SK-N-SH (cell line): ENCODE measurements at regions not wholly inside any gene's neighbourhood (a gene's known extent, or its start where the extent isn't known, plus 50 kb on each side); places are given as distances from the start of the nearest gene placed in this dataset.

ENCODE experiments used
- CTCF ChIA-PET: fragments of 300-600, 350-600 bp; formaldehyde crosslinking; extraction: SDS; loops from one replicate; lab custom pipeline; 2021; lab: Yijun Ruan, JAX
- POLR2A ChIA-PET: fragments of 350-600 bp; sonication (Branson Sonifier 250); formaldehyde crosslinking; extraction: SDS; loops from one replicate; lab custom pipeline; 2020; ENCODE audit warnings: antibody characterized with exemption, inconsistent platforms; lab: Yijun Ruan, JAX
- DNase-seq: peaks from one replicate; pipeline ENCODE4 v3.0.0; 2012
- H2AFZ ChIP-seq: fragments of 200-600 bp; sonication (generic); 2 replicates; pipeline ENCODE4 v1.8.1; 2016; ENCODE audit warnings: antibody characterized with exemption, mild to moderate bottlenecking, low read depth
- H3F3A ChIP-seq: fragments of 200-600 bp; sonication (generic); replicated peaks from 2 replicates; pipeline ENCODE3; 2016; ENCODE audit warnings: antibody characterized with exemption, mild to moderate bottlenecking; ENCODE audit not compliant: insufficient read depth
- H3K27ac ChIP-seq, 2 experiments: fragments of 200-500 bp in 1 of 2; fragments of 200-600 bp in 1 of 2; sonication (Bioruptor generic) in 1 of 2; sonication (generic), shearing (Covaris generic) in 1 of 2; 2 replicates each; pipeline versions ENCODE4 v1.5.1 to v1.6.1; 2014 to 2016; ENCODE audit warnings: low read depth in 2 of 2, inconsistent platforms in 1 of 2, low read length in 1 of 2, mild to moderate bottlenecking in 1 of 2, mixed read lengths in 1 of 2
- H3K27me3 ChIP-seq: fragments of 200-600 bp; sonication (generic), shearing (Covaris generic); 2 replicates; pipeline ENCODE4 v1.6.1; 2016; ENCODE audit warnings: mixed run types; ENCODE audit not compliant: insufficient read depth
- H3K36me3 ChIP-seq, 2 experiments: fragments of 200-500 bp in 1 of 2; fragments of 200-600 bp in 1 of 2; sonication (Bioruptor generic) in 1 of 2; sonication (generic) in 1 of 2; replicated peaks in 1 of 2; 2 replicates each; pipeline versions ENCODE3 to v1.5.1; 2014 to 2016; ENCODE audit warnings: low read length in 1 of 2, mild to moderate bottlenecking in 1 of 2; ENCODE audit not compliant: insufficient read depth in 2 of 2, control insufficient read depth in 1 of 2
- H3K4me1 ChIP-seq, 2 experiments: fragments of 200-500 bp in 1 of 2; fragments of 200-600 bp in 1 of 2; sonication (Bioruptor generic) in 1 of 2; sonication (generic), shearing (Covaris generic) in 1 of 2; 2 replicates each; pipeline versions ENCODE4 v1.5.1 to v1.6.1; 2014 to 2016; ENCODE audit warnings: low read depth in 1 of 2, low read length in 1 of 2, mixed run types in 1 of 2; ENCODE audit not compliant: insufficient read depth in 2 of 2, control insufficient read depth in 1 of 2
- H3K4me2 ChIP-seq: fragments of 200-600 bp; sonication (generic), shearing (Covaris generic); 2 replicates; pipeline ENCODE4 v1.6.1; 2017; ENCODE audit warnings: mixed run types
- H3K4me3 ChIP-seq, 2 experiments: fragments of 200-500 bp in 1 of 2; fragments of 200-600 bp in 1 of 2; sonication (Bioruptor generic) in 1 of 2; sonication (generic), shearing (Covaris generic) in 1 of 2; 2 replicates each; pipeline versions ENCODE4 v1.5.1 to v1.8.1; 2014 to 2016; ENCODE audit warnings: low read depth in 2 of 2, inconsistent platforms in 1 of 2, low read length in 1 of 2, mild to moderate bottlenecking in 1 of 2, mixed read lengths in 1 of 2, moderate library complexity in 1 of 2
- H3K79me2 ChIP-seq: fragments of 200-600 bp; sonication (generic); 2 replicates; pipeline ENCODE4 v1.8.1; 2017; ENCODE audit warnings: mild to moderate bottlenecking; ENCODE audit not compliant: insufficient read depth
- H3K9ac ChIP-seq: fragments of 200-600 bp; sonication (generic); 2 replicates; pipeline ENCODE4 v1.6.1; 2017; ENCODE audit warnings: mixed run types
- H3K9me2 ChIP-seq: fragments of 200-600 bp; sonication (generic); 2 replicates; pipeline ENCODE4 v1.6.1; 2017; ENCODE audit warnings: mixed run types
- H3K9me3 ChIP-seq: fragments of 200-600 bp; sonication (generic); 2 replicates; pipeline ENCODE4 v1.6.1; 2017; ENCODE audit warnings: mixed run types, mild to moderate bottlenecking, moderate library complexity
- H4K20me1 ChIP-seq: fragments of 200-600 bp; sonication (generic); 2 replicates; pipeline ENCODE4 v1.6.1; 2017; ENCODE audit warnings: mild to moderate bottlenecking, mixed run types; ENCODE audit not compliant: insufficient read depth
- CHD2 ChIP-seq: fragments of 150-350 bp; IDR thresholded peaks from 2 replicates; pipeline ENCODE4 v1.6.1; 2018; ENCODE audit warnings: low read length; ENCODE audit not compliant: partially characterized antibody
- EZH2phosphoT487 ChIP-seq: fragments of 200-600 bp; sonication (generic); IDR thresholded peaks from 2 replicates; pipeline ENCODE4 v1.6.1; 2017; ENCODE audit warnings: low read depth, mixed run types, mild to moderate bottlenecking, antibody characterized with exemption, moderate library complexity, borderline replicate concordance
- GABPA ChIP-seq: IDR thresholded peaks from 2 replicates; pipeline ENCODE4 v1.4.0; 2012; ENCODE audit warnings: low read depth, mild to moderate bottlenecking
- MXI1 ChIP-seq: IDR thresholded peaks from 2 replicates; pipeline ENCODE4 v1.6.1; 2012; ENCODE audit warnings: mild to moderate bottlenecking, low read depth, low read length, improper control_type of control experiment
- NFIC ChIP-seq: IDR thresholded peaks from 2 replicates; pipeline ENCODE4 v1.4.0; 2012; ENCODE audit warnings: borderline replicate concordance
- POLR2AphosphoS5 ChIP-seq: IDR thresholded peaks from 2 replicates; pipeline ENCODE4 v1.6.1; 2012; ENCODE audit warnings: low read depth, low read length
- RAD21 ChIP-seq: IDR thresholded peaks from 2 replicates; pipeline ENCODE4 v1.6.1; 2012; ENCODE audit warnings: mild to moderate bottlenecking, low read length
- RCOR1 ChIP-seq: fragments of 150-350 bp; IDR thresholded peaks from 2 replicates; pipeline ENCODE4 v1.6.1; 2017; ENCODE audit warnings: antibody characterized with exemption, low read length
- RFX5 ChIP-seq: IDR thresholded peaks from 2 replicates; pipeline ENCODE4 v1.6.1; 2012; ENCODE audit warnings: mild to moderate bottlenecking, improper control_type of control experiment, low read length
- RXRA ChIP-seq: IDR thresholded peaks from 2 replicates; pipeline ENCODE4 v1.4.0; 2012; ENCODE audit warnings: low read depth, mild to moderate bottlenecking, borderline replicate concordance
- SMC3 ChIP-seq: IDR thresholded peaks from 2 replicates; pipeline ENCODE4 v1.6.1; 2012; ENCODE audit warnings: low read depth, low read length, improper control_type of control experiment
- TEAD4 ChIP-seq: IDR thresholded peaks from 2 replicates; pipeline ENCODE4 v1.4.0; 2012; ENCODE audit warnings: mild to moderate bottlenecking, borderline replicate concordance; ENCODE audit not compliant: insufficient read depth
- WGBS: methylation state at CpG from one replicate; pipeline ENCODE4 v1.1.6; 2017; ENCODE audit warnings: low lambda C conversion rate; 5-methylcytosine and 5-hydroxymethylcytosine counted together
- TF ChIP-seq, protein P1 (sequence below): fragments of 200-600 bp; sonication (generic); IDR thresholded peaks from 2 replicates; pipeline ENCODE4 v1.6.1; 2017; ENCODE audit warnings: antibody characterized with exemption, mild to moderate bottlenecking, moderate library complexity
- TF ChIP-seq, protein P2 (sequence below): IDR thresholded peaks from 2 replicates; pipeline ENCODE4 v1.4.0; 2012; ENCODE audit warnings: low read depth, borderline replicate concordance
- TF ChIP-seq, protein P3 (sequence below): IDR thresholded peaks from 2 replicates; pipeline ENCODE4 v1.6.1; 2012; ENCODE audit warnings: mild to moderate bottlenecking, low read depth, low read length, moderate library complexity

DNA sequence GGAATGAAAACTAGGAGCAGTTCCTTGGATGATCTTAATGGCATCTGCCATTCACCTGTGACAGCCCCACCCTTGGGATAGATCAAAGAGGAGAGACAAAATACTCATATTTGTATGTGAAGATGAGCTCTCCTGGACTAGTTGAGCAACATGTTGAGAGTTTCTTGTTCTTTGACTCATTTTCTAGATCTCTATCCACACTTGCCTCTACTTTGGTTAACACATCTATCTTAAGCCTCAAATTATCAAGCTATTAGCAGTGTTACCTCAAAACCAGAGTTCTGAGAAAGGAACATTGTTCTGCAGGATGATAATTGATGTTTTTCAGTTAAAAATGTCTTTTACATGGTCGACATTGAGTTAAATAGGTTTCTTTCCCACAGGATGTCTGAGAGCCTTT lies 94.2 kb upstream of the TEX13D start:
- POLR2A ChIA-PET, result no interaction called here
- TF ChIP-seq CHD2, result no peak
- H3K4me3 ChIP-seq, result no peak overlapping the region
- H3K9ac ChIP-seq, result no peak overlapping the region
- H3K27me3 ChIP-seq, result peaks cover 5% of the 10 kb centered on the region; the same call in 1 of the 2 replicates
- no peak overlapping the region for H2AFZ ChIP-seq
- 0% methylated on average over 1 of the region's 1 CpG for WGBS
- H3K36me3 ChIP-seq, result no peaks in the 10 kb centered on the region
- H4K20me1 ChIP-seq, result no peaks in the 10 kb centered on the region
- CTCF ChIA-PET, result interaction anchor here (0.9 kb wide), 1 partner anchor 27 kb away, joined by 3 read pairs; no protein-coding TSS in a partner anchor
- no peaks in the 10 kb centered on the region for H3F3A ChIP-seq
- H3K27ac ChIP-seq, result no peak overlapping the region
- no peak overlapping the region for H3K4me2 ChIP-seq
- no peaks in the 10 kb centered on the region for H3K9me3 ChIP-seq
- no peaks in the 10 kb centered on the region for H3K9me2 ChIP-seq
- no peak for DNase-seq
- H3K4me1 ChIP-seq, result no peaks in the 10 kb centered on the region
- no peaks in the 10 kb centered on the region for H3K79me2 ChIP-seq

DNA sequence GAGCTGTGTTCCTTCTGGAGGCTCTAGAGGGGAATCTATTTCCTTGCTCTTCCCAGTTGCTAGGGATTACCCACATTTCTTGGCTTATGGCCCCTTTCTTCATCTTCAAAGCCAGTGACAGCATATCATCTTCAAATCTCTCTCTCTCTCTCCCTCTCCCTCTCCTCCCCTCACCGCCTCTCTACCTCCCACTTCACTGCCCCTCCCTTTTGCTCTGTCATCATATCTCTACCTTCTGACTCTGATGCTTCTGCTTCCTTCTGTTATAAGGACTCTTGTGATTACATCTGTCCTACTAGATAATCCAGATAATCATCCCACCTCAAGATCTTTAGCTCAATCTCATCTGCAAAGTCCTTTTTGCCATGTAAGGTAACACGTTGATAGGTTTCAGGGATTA lies 93.1 kb upstream of the TEX13D start:
- DNase-seq, result no peak
- no peak overlapping the region for H3K4me2 ChIP-seq
- H3K79me2 ChIP-seq, result no peaks in the 10 kb centered on the region
- WGBS, result 37% methylated on average over 2 of the region's 2 CpGs
- H3F3A ChIP-seq, result no peaks in the 10 kb centered on the region
- no peaks in the 10 kb centered on the region for H3K4me1 ChIP-seq
- H3K4me3 ChIP-seq, result no peak overlapping the region
- no peak overlapping the region for H2AFZ ChIP-seq
- no peaks in the 10 kb centered on the region for H3K36me3 ChIP-seq
- no peak overlapping the region for H3K27ac ChIP-seq
- no peak overlapping the region for H3K9ac ChIP-seq
- peaks cover 5% of the 10 kb centered on the region; the same call in 1 of the 2 replicates for H3K27me3 ChIP-seq
- no peaks in the 10 kb centered on the region for H4K20me1 ChIP-seq
- H3K9me3 ChIP-seq, result no peaks in the 10 kb centered on the region
- POLR2A ChIA-PET, result no interaction called here
- TF ChIP-seq RXRA, result no peak
- TF ChIP-seq, protein P1, sequence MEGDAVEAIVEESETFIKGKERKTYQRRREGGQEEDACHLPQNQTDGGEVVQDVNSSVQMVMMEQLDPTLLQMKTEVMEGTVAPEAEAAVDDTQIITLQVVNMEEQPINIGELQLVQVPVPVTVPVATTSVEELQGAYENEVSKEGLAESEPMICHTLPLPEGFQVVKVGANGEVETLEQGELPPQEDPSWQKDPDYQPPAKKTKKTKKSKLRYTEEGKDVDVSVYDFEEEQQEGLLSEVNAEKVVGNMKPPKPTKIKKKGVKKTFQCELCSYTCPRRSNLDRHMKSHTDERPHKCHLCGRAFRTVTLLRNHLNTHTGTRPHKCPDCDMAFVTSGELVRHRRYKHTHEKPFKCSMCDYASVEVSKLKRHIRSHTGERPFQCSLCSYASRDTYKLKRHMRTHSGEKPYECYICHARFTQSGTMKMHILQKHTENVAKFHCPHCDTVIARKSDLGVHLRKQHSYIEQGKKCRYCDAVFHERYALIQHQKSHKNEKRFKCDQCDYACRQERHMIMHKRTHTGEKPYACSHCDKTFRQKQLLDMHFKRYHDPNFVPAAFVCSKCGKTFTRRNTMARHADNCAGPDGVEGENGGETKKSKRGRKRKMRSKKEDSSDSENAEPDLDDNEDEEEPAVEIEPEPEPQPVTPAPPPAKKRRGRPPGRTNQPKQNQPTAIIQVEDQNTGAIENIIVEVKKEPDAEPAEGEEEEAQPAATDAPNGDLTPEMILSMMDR, result no peak
- TF ChIP-seq GABPA, result no peak
- TF ChIP-seq, protein P2, sequence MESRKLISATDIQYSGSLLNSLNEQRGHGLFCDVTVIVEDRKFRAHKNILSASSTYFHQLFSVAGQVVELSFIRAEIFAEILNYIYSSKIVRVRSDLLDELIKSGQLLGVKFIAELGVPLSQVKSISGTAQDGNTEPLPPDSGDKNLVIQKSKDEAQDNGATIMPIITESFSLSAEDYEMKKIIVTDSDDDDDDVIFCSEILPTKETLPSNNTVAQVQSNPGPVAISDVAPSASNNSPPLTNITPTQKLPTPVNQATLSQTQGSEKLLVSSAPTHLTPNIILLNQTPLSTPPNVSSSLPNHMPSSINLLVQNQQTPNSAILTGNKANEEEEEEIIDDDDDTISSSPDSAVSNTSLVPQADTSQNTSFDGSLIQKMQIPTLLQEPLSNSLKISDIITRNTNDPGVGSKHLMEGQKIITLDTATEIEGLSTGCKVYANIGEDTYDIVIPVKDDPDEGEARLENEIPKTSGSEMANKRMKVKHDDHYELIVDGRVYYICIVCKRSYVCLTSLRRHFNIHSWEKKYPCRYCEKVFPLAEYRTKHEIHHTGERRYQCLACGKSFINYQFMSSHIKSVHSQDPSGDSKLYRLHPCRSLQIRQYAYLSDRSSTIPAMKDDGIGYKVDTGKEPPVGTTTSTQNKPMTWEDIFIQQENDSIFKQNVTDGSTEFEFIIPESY, result no peak
- TF ChIP-seq RAD21, result no peak
- TF ChIP-seq SMC3, result no peak
- no peak for TF ChIP-seq NFIC
- TF ChIP-seq MXI1, result no peak
- TF ChIP-seq, protein P3, sequence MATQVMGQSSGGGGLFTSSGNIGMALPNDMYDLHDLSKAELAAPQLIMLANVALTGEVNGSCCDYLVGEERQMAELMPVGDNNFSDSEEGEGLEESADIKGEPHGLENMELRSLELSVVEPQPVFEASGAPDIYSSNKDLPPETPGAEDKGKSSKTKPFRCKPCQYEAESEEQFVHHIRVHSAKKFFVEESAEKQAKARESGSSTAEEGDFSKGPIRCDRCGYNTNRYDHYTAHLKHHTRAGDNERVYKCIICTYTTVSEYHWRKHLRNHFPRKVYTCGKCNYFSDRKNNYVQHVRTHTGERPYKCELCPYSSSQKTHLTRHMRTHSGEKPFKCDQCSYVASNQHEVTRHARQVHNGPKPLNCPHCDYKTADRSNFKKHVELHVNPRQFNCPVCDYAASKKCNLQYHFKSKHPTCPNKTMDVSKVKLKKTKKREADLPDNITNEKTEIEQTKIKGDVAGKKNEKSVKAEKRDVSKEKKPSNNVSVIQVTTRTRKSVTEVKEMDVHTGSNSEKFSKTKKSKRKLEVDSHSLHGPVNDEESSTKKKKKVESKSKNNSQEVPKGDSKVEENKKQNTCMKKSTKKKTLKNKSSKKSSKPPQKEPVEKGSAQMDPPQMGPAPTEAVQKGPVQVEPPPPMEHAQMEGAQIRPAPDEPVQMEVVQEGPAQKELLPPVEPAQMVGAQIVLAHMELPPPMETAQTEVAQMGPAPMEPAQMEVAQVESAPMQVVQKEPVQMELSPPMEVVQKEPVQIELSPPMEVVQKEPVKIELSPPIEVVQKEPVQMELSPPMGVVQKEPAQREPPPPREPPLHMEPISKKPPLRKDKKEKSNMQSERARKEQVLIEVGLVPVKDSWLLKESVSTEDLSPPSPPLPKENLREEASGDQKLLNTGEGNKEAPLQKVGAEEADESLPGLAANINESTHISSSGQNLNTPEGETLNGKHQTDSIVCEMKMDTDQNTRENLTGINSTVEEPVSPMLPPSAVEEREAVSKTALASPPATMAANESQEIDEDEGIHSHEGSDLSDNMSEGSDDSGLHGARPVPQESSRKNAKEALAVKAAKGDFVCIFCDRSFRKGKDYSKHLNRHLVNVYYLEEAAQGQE, result no peak
- no peak for TF ChIP-seq TEAD4
- no peak for TF ChIP-seq EZH2phosphoT487
- no peak for TF ChIP-seq RCOR1
- TF ChIP-seq POLR2AphosphoS5, result no peak
- TF ChIP-seq CHD2, result no peak
- no peak for TF ChIP-seq RFX5
- H3K9me2 ChIP-seq, result no peaks in the 10 kb centered on the region
- CTCF ChIA-PET, result no interaction called here
